D721Med (cell line): ENCODE measurements at regions not wholly inside any gene's neighbourhood (a gene's known extent, or its start where the extent isn't known, plus 50 kb on each side); places are given as distances from the start of the nearest gene placed in this dataset.

Source experiments
- DNase-seq: peaks from one replicate; pipeline ENCODE4 v3.0.0; 2011; ENCODE audit warnings: low spot score; ENCODE audit not compliant: insufficient read length
- FAIRE-seq: peaks from 2 replicates; lab custom pipeline; 2011; peaks lifted over from hg19 to GRCh38; lab: Jason Lieb, UNC
- TF ChIP-seq, protein P1 (sequence below): IDR thresholded peaks from 2 replicates; pipeline ENCODE4 v1.5.1; 2012; ENCODE audit warnings: mild to moderate bottlenecking, control low read depth; ENCODE audit not compliant: insufficient read depth; ENCODE audit errors: missing control alignments

DNA sequence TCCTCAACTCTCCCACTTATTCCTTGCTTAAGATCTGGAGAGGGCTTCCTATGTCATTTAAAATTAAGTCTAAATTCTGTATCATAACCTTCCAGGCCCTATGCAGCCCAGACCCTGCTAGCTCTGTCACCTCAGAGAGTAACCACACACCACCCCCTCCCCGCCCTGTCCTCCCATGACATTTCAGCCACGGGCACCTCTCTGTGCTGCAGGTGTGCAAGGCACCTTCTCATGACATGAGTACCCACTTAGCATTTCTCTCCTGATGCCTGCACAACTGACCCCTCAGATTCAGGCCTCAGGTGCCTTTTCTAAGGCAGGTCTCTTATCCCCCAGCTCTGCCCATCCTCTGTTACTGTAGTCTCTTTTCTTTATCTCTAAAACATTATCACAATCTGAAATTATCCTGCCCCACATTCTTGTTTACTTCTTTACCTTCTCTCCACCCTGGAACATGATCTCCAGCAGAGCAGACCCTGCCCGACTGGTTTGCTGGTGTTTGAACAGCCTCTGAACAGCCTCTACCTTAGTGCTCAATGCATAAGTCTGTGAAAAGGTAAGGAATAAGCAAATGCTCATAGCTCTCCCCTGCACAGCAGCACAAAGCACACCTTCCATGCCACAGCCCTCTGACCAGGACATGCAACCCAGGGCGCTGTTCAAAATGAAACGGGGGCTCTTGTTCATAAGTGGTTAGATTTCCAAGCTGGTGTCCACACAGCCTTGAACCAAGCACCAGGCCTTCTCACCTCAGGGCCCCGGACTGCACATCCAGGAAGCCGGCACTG lies 196.1 kb upstream of the B3GAT1 start:
- TF ChIP-seq, protein P1, sequence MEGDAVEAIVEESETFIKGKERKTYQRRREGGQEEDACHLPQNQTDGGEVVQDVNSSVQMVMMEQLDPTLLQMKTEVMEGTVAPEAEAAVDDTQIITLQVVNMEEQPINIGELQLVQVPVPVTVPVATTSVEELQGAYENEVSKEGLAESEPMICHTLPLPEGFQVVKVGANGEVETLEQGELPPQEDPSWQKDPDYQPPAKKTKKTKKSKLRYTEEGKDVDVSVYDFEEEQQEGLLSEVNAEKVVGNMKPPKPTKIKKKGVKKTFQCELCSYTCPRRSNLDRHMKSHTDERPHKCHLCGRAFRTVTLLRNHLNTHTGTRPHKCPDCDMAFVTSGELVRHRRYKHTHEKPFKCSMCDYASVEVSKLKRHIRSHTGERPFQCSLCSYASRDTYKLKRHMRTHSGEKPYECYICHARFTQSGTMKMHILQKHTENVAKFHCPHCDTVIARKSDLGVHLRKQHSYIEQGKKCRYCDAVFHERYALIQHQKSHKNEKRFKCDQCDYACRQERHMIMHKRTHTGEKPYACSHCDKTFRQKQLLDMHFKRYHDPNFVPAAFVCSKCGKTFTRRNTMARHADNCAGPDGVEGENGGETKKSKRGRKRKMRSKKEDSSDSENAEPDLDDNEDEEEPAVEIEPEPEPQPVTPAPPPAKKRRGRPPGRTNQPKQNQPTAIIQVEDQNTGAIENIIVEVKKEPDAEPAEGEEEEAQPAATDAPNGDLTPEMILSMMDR, result no peak
- no peak for DNase-seq
- FAIRE-seq, result no peak

DNA sequence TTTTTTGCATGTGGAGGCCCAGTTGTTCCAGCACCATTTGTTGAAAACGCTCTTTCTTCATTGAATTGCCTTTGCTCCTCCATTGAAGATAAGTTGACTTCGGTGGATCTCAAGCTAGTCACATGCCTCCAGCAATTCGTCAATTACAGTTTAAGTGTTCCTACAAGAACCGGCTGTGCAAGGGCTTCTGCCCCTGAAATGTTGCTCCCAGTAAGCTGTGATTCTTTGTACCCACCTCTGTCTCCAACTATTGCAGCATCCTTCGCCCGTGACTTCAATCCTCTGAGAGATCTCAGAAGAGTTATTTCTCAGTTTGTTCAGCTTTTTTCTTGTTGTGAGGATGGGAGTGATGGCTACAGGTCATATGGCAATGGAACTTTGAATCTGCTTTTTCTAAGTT lies 194.2 kb upstream of the B3GAT1 start:
- no peak for FAIRE-seq
- TF ChIP-seq, protein P1, result no peak
- DNase-seq, result no peak

DNA sequence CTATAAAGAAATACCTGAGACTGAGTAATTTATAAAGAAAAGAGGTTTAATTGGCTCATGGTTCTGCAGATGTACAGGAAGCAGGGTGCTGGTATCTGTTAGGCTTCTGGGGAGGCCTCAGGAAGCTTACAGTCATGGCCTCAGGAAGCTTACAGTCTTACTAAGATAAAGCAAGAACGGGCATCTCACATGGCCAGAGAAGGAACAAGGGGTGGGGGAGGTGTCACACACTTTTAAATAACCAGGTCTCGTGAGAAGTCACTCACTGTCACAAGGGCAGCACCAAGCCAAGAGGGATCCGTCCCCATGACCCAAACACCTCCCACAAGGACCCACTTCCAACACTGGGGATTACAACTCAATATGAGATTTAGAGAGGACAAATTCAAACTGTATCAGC lies 192.8 kb upstream of the B3GAT1 start:
- DNase-seq (no peak), FAIRE-seq (no peak)
- TF ChIP-seq, protein P1, result no peak

DNA sequence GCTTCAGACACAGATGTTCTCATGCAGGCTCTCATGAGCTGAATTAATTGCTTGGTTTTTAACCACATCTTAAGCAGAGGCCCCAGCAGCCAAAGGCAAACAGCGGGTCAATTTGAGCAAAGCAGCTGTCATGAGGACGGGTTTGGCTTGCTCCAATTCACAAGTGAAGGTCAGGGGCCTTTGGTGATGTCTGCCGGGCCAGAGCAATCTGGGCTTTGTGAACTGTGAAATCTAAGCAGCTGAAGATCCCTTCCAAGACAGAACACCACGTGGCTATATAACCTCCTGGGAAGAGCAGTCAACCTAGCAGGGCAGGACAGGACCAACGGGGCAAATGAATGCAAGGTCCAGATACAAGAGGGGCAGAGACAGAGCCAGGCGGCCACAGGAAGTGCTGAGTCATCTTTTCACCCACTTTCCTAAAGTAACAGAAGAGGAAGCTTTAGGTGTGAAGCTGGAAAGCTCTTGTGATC lies 187.3 kb upstream of the B3GAT1 start:
- FAIRE-seq (no peak), DNase-seq (no peak)

DNA sequence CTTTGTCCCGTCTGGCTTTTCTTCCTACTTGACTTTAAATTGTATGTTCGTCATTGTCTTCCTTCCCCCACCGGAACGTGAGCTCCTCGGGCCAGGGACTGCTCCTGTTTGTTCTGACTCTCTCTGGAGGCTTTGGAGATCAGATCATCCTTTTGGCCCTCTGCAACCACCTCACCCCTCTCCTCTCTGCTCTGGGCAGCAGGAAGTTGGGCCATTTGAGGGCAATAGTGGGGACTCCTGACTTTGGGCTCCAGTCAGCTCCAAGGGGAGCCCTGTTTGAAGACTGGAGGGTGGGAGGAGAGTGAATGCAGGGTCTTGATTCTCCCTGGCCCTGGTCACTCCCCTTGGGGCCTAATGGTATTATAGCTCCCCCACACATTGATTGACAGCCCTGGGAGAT lies 186.3 kb upstream of the B3GAT1 start:
- no peak for DNase-seq
- TF ChIP-seq, protein P1, result no peak
- FAIRE-seq, result no peak

More for the DNA sequence above, 187.3 kb upstream of the B3GAT1 start:
- TF ChIP-seq, protein P1, result no peak

DNA sequence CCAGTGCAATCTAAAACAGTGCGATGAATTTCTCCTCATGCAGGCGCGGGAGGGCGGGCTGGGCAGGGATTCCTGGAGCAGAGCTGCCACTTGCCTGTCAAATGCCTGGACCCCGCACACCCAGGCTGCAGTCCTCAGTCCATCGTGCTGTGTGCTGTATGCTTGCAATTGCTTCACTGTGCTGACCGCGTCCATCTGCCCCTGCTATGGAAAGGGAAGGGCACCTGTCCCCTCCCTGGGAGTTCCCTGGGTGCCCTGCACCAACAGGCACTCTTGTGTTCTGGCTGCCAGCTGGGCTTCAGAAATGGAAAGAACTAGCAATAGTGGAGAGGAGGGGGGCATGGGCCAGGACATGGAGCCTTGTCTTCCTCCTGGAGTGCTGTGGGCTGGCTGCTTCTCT lies 185.4 kb upstream of the B3GAT1 start:
- FAIRE-seq (no peak), DNase-seq (no peak)
- TF ChIP-seq, protein P1, result no peak

DNA sequence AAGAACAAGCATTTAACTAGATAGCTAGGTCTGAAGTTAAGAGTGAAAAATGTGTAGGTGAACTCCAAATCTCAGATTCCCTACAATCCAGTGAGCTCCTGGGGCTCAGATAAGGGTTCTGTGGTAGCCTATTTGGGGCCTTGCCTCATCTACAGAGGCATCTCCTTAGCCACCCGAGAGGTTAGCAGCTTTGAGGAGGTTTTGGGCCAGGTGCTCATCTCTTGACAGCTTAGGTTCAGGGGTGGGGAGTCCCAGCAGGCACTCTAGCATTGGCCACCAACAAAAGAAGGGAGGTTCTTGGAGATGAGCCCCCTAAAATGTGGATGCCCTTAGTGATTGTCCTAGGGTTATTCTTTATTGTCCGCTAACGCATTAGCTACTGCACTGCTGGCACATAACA lies 184.4 kb upstream of the B3GAT1 start:
- DNase-seq (no peak), FAIRE-seq (no peak)

More for the DNA sequence above, 184.4 kb upstream of the B3GAT1 start:
- TF ChIP-seq, protein P1, result no peak
